Hepatocyte (in vitro differentiated cells): ENCODE measurements at regions not wholly inside any gene's neighbourhood (a gene's known extent, or its start where the extent isn't known, plus 50 kb on each side); places are given as distances from the start of the nearest gene placed in this dataset.

Experiments
- DNase-seq: peaks from one replicate; pipeline ENCODE4 v3.0.0-alpha.2; 2016; ENCODE audit warnings: low spot score
- H2AFZ ChIP-seq: fragments of 200-600 bp; sonication (generic); 2 replicates; pipeline ENCODE4 v1.6.0; 2016; ENCODE audit warnings: antibody characterized with exemption, mild to moderate bottlenecking
- H3K27ac ChIP-seq: fragments of 200-600 bp; sonication (generic); 2 replicates; pipeline ENCODE4 v1.5.1; 2016; ENCODE audit warnings: mild to moderate bottlenecking
- H3K27me3 ChIP-seq: fragments of 200-600 bp; sonication (generic); 2 replicates; pipeline ENCODE4 v1.6.1; 2016
- H3K36me3 ChIP-seq: fragments of 200-600 bp; sonication (generic); replicated peaks from 2 replicates; pipeline ENCODE4 v1.5.1; 2016; ENCODE audit warnings: low read depth; ENCODE audit not compliant: insufficient read depth
- H3K4me1 ChIP-seq: fragments of 200-600 bp; sonication (generic); 2 replicates; pipeline ENCODE4 v1.5.1; 2016; ENCODE audit warnings: mild to moderate bottlenecking, moderate library complexity; ENCODE audit not compliant: insufficient read depth
- H3K4me2 ChIP-seq: fragments of 200-600 bp; sonication (generic); 2 replicates; pipeline ENCODE4 v1.6.0; 2016
- H3K4me3 ChIP-seq: fragments of 200-600 bp; sonication (generic); 2 replicates; pipeline ENCODE4 v1.5.1; 2016; ENCODE audit warnings: mild to moderate bottlenecking
- H3K79me2 ChIP-seq: fragments of 200-600 bp; sonication (generic); 2 replicates; pipeline ENCODE4 v1.6.0; 2017; ENCODE audit warnings: mild to moderate bottlenecking
- H3K9me2 ChIP-seq: fragments of 200-600 bp; sonication (generic); replicated peaks from 2 replicates; pipeline ENCODE4 v1.6.0; 2017; ENCODE audit warnings: mild to moderate bottlenecking; ENCODE audit not compliant: insufficient read depth
- H3K9me3 ChIP-seq: fragments of 200-600 bp; sonication (generic); 2 replicates; pipeline ENCODE4 v1.5.1; 2016; ENCODE audit warnings: low read depth, mild to moderate bottlenecking
- H4K20me1 ChIP-seq: fragments of 200-600 bp; sonication (generic); 2 replicates; pipeline ENCODE4 v1.6.0; 2016; ENCODE audit warnings: mild to moderate bottlenecking; ENCODE audit not compliant: insufficient read depth, poor library complexity, severe bottlenecking
- CTCF ChIP-seq: fragments of 200-600 bp; sonication (generic); IDR thresholded peaks from 2 replicates; pipeline ENCODE4 v1.5.1; 2016; ENCODE audit warnings: antibody characterized with exemption, mild to moderate bottlenecking; ENCODE audit not compliant: poor library complexity
- EZH2 ChIP-seq: fragments of 200-600 bp; sonication (generic); IDR thresholded peaks from 2 replicates; pipeline ENCODE4 v1.6.1; 2016; ENCODE audit warnings: antibody characterized with exemption, mild to moderate bottlenecking, borderline replicate concordance
- EZH2phosphoT487 ChIP-seq: fragments of 200-600 bp; sonication (generic); IDR thresholded peaks from one replicate; pipeline ENCODE4 v1.6.1; 2018; ENCODE audit warnings: antibody characterized with exemption, mild to moderate bottlenecking, low read depth, moderate library complexity; ENCODE audit not compliant: unreplicated experiment, severe bottlenecking
- WGBS: methylation state at CpG from one replicate; pipeline ENCODE4 v1.1.6; 2016; ENCODE audit warnings: low lambda C conversion rate; ENCODE audit errors: missing lambda C conversion rate; 5-methylcytosine and 5-hydroxymethylcytosine counted together

GRCh38 chr10:29202386-29202940, 86.4 kb upstream of the LYZL1 start:
- Histone ChIP-seq H4K20me1 (no peaks in the 10 kb centered on the region), H3K4me2 (no peak overlapping the region), H3K9me3 (no peaks in the 10 kb centered on the region), H3K27ac (no peak overlapping the region), H2AFZ (no peak overlapping the region), H3K4me3 (no peak overlapping the region), H3K36me3 (no peaks in the 10 kb centered on the region), H3K79me2 (no peaks in the 10 kb centered on the region), H3K27me3 (no peaks in the 10 kb centered on the region), H3K9me2 (no peaks in the 10 kb centered on the region), H3K4me1 (peaks cover 29% of the 10 kb centered on the region)
- DNase-seq: no peak
- 86% methylated on average over 10 of the region's 10 CpGs for WGBS
- no peak for TF ChIP-seq EZH2
- no peak for TF ChIP-seq CTCF
- TF ChIP-seq EZH2phosphoT487: no peak

- Histone ChIP-seq H3K36me3 (no peaks in the 10 kb centered on the region), H4K20me1 (no peaks in the 10 kb centered on the region), H3K4me3 (no peak overlapping the region), H3K9me3 (no peaks in the 10 kb centered on the region), H3K4me1 (peaks cover 29% of the 10 kb centered on the region), H3K27me3 (no peaks in the 10 kb centered on the region), H3K9me2 (no peaks in the 10 kb centered on the region), H3K79me2 (no peaks in the 10 kb centered on the region), H3K27ac (peak overlapping the region; percentile 3), H2AFZ (no peak overlapping the region), H3K4me2 (no peak overlapping the region)
- 90% methylated on average over 3 of the region's 3 CpGs for WGBS
- no peak for DNase-seq
- TF ChIP-seq CTCF: no peak
- no peak for TF ChIP-seq EZH2
- no peak for TF ChIP-seq EZH2phosphoT487
Measured at GRCh38 chr10:29203432-29203831, 85.4 kb upstream of the LYZL1 start.

GRCh38 chr10:29204070-29204800, 84.6 kb upstream of the LYZL1 start:
- Histone ChIP-seq H4K20me1 (no peaks in the 10 kb centered on the region), H3K27me3 (no peaks in the 10 kb centered on the region), H3K36me3 (no peaks in the 10 kb centered on the region), H3K79me2 (no peaks in the 10 kb centered on the region), H3K27ac (peak overlapping the region; percentile 3), H3K4me1 (peaks cover 25% of the 10 kb centered on the region), H2AFZ (no peak overlapping the region), H3K4me2 (no peak overlapping the region), H3K4me3 (no peak overlapping the region), H3K9me3 (no peaks in the 10 kb centered on the region), H3K9me2 (no peaks in the 10 kb centered on the region)
- 55% methylated on average over 7 of the region's 7 CpGs for WGBS
- TF ChIP-seq EZH2 (no peak), CTCF (no peak), EZH2phosphoT487 (no peak)
- DNase-seq: peak; percentile 28
